OCI-LY3 (cell line): ENCODE measurements at regions not wholly inside any gene's neighbourhood (a gene's known extent, or its start where the extent isn't known, plus 50 kb on each side); places are given as distances from the start of the nearest gene placed in this dataset.

Experiments
- H2AFZ ChIP-seq: fragments of 200-600, 300-600 bp; shearing (Covaris generic); 2 replicates; pipeline ENCODE4 v1.6.0; 2014; ENCODE audit warnings: antibody characterized with exemption, low read depth, low read length
- H3K27ac ChIP-seq: fragments of 200-600, 300-600 bp; sonication (generic); 2 replicates; pipeline ENCODE4 v1.5.1; 2014; ENCODE audit warnings: mild to moderate bottlenecking, low read length, moderate library complexity, mixed read lengths
- H3K27me3 ChIP-seq: fragments of 200-600, 300-600 bp; sonication (generic); 2 replicates; pipeline ENCODE4 v1.6.1; 2014; ENCODE audit warnings: low read depth, low read length, mixed read lengths
- H3K36me3 ChIP-seq: fragments of 200-600, 300-600 bp; sonication (generic); replicated peaks from 2 replicates; pipeline ENCODE3; 2014; ENCODE audit warnings: low read depth, low read length, mixed read lengths
- H3K4me1 ChIP-seq: fragments of 300-600, 200-600 bp; sonication (generic); 2 replicates; pipeline ENCODE4 v1.6.1; 2014; ENCODE audit warnings: low read length, mixed read lengths
- H3K4me2 ChIP-seq: fragments of 200-600, 300-600 bp; sonication (generic); 2 replicates; pipeline ENCODE4 v1.6.1; 2014; ENCODE audit warnings: low read length, mixed read lengths
- H3K4me3 ChIP-seq: fragments of 300-600, 200-600 bp; sonication (generic); 2 replicates; pipeline ENCODE4 v1.5.1; 2014; ENCODE audit warnings: antibody characterized with exemption, mild to moderate bottlenecking, low read length, moderate library complexity
- H3K79me2 ChIP-seq: fragments of 300-600, 200-600 bp; shearing (Covaris generic); 2 replicates; pipeline ENCODE4 v1.6.1; 2014; ENCODE audit warnings: mild to moderate bottlenecking, low read length, mixed read lengths
- H3K9ac ChIP-seq: fragments of 300-600, 200-600 bp; shearing (Covaris generic); 2 replicates; pipeline ENCODE4 v1.6.0; 2014; ENCODE audit warnings: mild to moderate bottlenecking, low read length, moderate library complexity
- H3K9me3 ChIP-seq: fragments of 200-600, 300-600 bp; shearing (Covaris generic); 2 replicates; pipeline ENCODE4 v1.6.1; 2014; ENCODE audit warnings: low read length, mixed read lengths; ENCODE audit not compliant: insufficient read depth
- H4K20me1 ChIP-seq: fragments of 200-600, 300-600 bp; sonication (generic); 2 replicates; pipeline ENCODE4 v1.6.1; 2016; ENCODE audit warnings: low read length, mixed read lengths; ENCODE audit not compliant: insufficient read depth
- CTCF ChIP-seq: fragments of 200-600, 300-600 bp; sonication (generic); IDR thresholded peaks from 2 replicates; pipeline ENCODE4 v1.5.1; 2014; ENCODE audit warnings: antibody characterized with exemption, low read length, low read depth
- EZH2phosphoT487 ChIP-seq: fragments of 200-600 bp; shearing (Covaris generic); IDR thresholded peaks from 2 replicates; pipeline ENCODE4 v1.6.1; 2018; ENCODE audit warnings: antibody characterized with exemption, mixed run types, low read depth

- Histone ChIP-seq H3K27me3 (peaks cover 22% of the 10 kb centered on the region), H3K4me2 (no peak overlapping the region), H4K20me1 (no peaks in the 10 kb centered on the region), H3K27ac (no peak overlapping the region), H3K4me3 (no peak overlapping the region), H3K79me2 (no peaks in the 10 kb centered on the region), H3K9ac (no peak overlapping the region), H2AFZ (no peak overlapping the region), H3K4me1 (no peaks in the 10 kb centered on the region), H3K9me3 (no peaks in the 10 kb centered on the region), H3K36me3 (no peaks in the 10 kb centered on the region)
- TF ChIP-seq CTCF (no peak), EZH2phosphoT487 (no peak)
Measured at GRCh38 chr2:20559277-20559676, 91.6 kb downstream of the HS1BP3 start.

- H3K27me3 ChIP-seq, result peaks cover 27% of the 10 kb centered on the region
- H3K27ac ChIP-seq, result no peak overlapping the region
- no peak overlapping the region for H2AFZ ChIP-seq
- H4K20me1 ChIP-seq, result no peaks in the 10 kb centered on the region
- no peaks in the 10 kb centered on the region for H3K36me3 ChIP-seq
- no peaks in the 10 kb centered on the region for H3K9me3 ChIP-seq
- TF ChIP-seq EZH2phosphoT487 (no peak), CTCF (no peak)
- H3K4me2 ChIP-seq, result no peak overlapping the region
- H3K4me3 ChIP-seq, result no peak overlapping the region
- H3K4me1 ChIP-seq, result no peaks in the 10 kb centered on the region
- H3K9ac ChIP-seq, result no peak overlapping the region
- no peaks in the 10 kb centered on the region for H3K79me2 ChIP-seq
Measured at GRCh38 chr2:20560011-20560410, 90.9 kb downstream of the HS1BP3 start.

GRCh38 chr2:20560891-20561636 lies 89.8 kb downstream of the HS1BP3 start:
- H3K79me2 ChIP-seq, result no peaks in the 10 kb centered on the region
- H3K27me3 ChIP-seq, result peaks cover 30% of the 10 kb centered on the region
- H3K4me3 ChIP-seq, result no peak overlapping the region
- H3K9ac ChIP-seq, result no peak overlapping the region
- H3K36me3 ChIP-seq, result no peaks in the 10 kb centered on the region
- no peak overlapping the region for H3K27ac ChIP-seq
- no peaks in the 10 kb centered on the region for H4K20me1 ChIP-seq
- H3K4me2 ChIP-seq, result no peak overlapping the region
- no peaks in the 10 kb centered on the region for H3K9me3 ChIP-seq
- H2AFZ ChIP-seq, result no peak overlapping the region
- TF ChIP-seq EZH2phosphoT487 (no peak), CTCF (no peak)
- no peaks in the 10 kb centered on the region for H3K4me1 ChIP-seq

GRCh38 chr2:20561637-20562454 lies 89.1 kb downstream of the HS1BP3 start:
- Histone ChIP-seq H2AFZ (no peak overlapping the region), H3K4me3 (no peak overlapping the region), H3K27me3 (peaks cover 27% of the 10 kb centered on the region), H3K36me3 (no peaks in the 10 kb centered on the region), H3K4me2 (no peak overlapping the region), H3K4me1 (no peaks in the 10 kb centered on the region), H3K27ac (no peak overlapping the region), H3K9me3 (no peaks in the 10 kb centered on the region), H4K20me1 (no peaks in the 10 kb centered on the region), H3K9ac (no peak overlapping the region), H3K79me2 (no peaks in the 10 kb centered on the region)
- TF ChIP-seq CTCF, result no peak
